ENCODE measurements at regions not wholly inside any gene's neighbourhood (a gene's known extent, or its start where the extent isn't known, plus 50 kb on each side); places are given as distances from the start of the nearest gene placed in this dataset.

DNA sequence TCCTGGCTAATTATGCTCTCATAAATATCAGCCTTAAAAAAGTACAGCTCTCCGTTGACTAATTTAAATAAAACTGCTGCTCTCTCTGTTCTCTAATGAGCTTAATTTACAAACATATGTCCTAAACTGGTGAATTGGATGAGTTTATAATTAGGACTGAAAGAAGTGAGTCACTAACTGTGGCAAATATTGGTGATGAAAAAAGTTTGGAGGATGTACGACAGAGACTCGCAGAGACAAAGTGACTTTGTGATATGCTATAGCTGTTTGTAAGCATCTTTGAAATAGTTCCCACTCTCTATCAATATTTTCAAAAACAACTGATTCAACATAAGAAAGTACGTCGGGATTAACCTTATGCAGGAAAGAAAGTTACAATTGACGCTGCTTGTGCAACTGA, 138.9 kb upstream of the TMEFF2 start:
- TF ChIP-seq EZH2 (IDR thresholded peaks at IDR 0.05) (no peak), RAD21 (IDR thresholded peaks at IDR 0.05; ENCODE audit: low read depth) (no peak), POLR2A (IDR thresholded peaks at IDR 0.05; ENCODE audit: borderline replicate concordance, extremely low read depth, insufficient read depth, insufficient read length) (no peak), ZFX (IDR thresholded peaks at IDR 0.05) (no peak), EZH2phosphoT487 (IDR thresholded peaks at IDR 0.05; ENCODE audit: borderline replicate concordance) (no peak), JUND (IDR thresholded peaks at IDR 0.05) (no peak), ZNF274 (IDR thresholded peaks at IDR 0.05; ENCODE audit: low read depth, low read length) (no peak), CEBPB (IDR thresholded peaks at IDR 0.05; ENCODE audit: low read depth) (no peak), POLR2AphosphoS5 (IDR thresholded peaks at IDR 0.05; ENCODE audit: low read depth, low read length) (no peak), YY1 (IDR thresholded peaks at IDR 0.05; ENCODE audit: extremely low read depth, insufficient replicate concordance, low read depth, low read length) (no peak), SRF (IDR thresholded peaks at IDR 0.05; ENCODE audit: low read depth) (no peak)
- TF ChIP-seq, protein P1, sequence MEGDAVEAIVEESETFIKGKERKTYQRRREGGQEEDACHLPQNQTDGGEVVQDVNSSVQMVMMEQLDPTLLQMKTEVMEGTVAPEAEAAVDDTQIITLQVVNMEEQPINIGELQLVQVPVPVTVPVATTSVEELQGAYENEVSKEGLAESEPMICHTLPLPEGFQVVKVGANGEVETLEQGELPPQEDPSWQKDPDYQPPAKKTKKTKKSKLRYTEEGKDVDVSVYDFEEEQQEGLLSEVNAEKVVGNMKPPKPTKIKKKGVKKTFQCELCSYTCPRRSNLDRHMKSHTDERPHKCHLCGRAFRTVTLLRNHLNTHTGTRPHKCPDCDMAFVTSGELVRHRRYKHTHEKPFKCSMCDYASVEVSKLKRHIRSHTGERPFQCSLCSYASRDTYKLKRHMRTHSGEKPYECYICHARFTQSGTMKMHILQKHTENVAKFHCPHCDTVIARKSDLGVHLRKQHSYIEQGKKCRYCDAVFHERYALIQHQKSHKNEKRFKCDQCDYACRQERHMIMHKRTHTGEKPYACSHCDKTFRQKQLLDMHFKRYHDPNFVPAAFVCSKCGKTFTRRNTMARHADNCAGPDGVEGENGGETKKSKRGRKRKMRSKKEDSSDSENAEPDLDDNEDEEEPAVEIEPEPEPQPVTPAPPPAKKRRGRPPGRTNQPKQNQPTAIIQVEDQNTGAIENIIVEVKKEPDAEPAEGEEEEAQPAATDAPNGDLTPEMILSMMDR (IDR thresholded peaks at IDR 0.05 in 2 of 3, conservative IDR thresholded peaks at IDR 0.05 in 1 of 3; ENCODE audit: borderline replicate concordance in 1 of 3, insufficient read depth in 1 of 3, low read depth in 2 of 3, low read length in 2 of 3), result no peak
- TF ChIP-seq, protein P2, sequence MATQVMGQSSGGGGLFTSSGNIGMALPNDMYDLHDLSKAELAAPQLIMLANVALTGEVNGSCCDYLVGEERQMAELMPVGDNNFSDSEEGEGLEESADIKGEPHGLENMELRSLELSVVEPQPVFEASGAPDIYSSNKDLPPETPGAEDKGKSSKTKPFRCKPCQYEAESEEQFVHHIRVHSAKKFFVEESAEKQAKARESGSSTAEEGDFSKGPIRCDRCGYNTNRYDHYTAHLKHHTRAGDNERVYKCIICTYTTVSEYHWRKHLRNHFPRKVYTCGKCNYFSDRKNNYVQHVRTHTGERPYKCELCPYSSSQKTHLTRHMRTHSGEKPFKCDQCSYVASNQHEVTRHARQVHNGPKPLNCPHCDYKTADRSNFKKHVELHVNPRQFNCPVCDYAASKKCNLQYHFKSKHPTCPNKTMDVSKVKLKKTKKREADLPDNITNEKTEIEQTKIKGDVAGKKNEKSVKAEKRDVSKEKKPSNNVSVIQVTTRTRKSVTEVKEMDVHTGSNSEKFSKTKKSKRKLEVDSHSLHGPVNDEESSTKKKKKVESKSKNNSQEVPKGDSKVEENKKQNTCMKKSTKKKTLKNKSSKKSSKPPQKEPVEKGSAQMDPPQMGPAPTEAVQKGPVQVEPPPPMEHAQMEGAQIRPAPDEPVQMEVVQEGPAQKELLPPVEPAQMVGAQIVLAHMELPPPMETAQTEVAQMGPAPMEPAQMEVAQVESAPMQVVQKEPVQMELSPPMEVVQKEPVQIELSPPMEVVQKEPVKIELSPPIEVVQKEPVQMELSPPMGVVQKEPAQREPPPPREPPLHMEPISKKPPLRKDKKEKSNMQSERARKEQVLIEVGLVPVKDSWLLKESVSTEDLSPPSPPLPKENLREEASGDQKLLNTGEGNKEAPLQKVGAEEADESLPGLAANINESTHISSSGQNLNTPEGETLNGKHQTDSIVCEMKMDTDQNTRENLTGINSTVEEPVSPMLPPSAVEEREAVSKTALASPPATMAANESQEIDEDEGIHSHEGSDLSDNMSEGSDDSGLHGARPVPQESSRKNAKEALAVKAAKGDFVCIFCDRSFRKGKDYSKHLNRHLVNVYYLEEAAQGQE (IDR thresholded peaks at IDR 0.05; ENCODE audit: low read depth), result no peak
- TF ChIP-seq, protein P3, sequence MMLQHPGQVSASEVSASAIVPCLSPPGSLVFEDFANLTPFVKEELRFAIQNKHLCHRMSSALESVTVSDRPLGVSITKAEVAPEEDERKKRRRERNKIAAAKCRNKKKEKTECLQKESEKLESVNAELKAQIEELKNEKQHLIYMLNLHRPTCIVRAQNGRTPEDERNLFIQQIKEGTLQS (IDR thresholded peaks at IDR 0.05), result no peak

Measured in HCT116 (cell line).